Vagina (tissue), 2 donors: ENCODE measurements at regions not wholly inside any gene's neighbourhood (a gene's known extent, or its start where the extent isn't known, plus 50 kb on each side); places are given as distances from the start of the nearest gene placed in this dataset.

Experiments
- CTCF ChIP-seq, 3 experiments: fragments of 450-650 bp in 2 of 3; fragments of 200-600 bp in 1 of 3; sonication (generic) in 1 of 3; IDR thresholded peaks; one replicate each; pipeline ENCODE4 v1.5.1; 2017 to 2019; ENCODE audit warnings: antibody characterized with exemption in 3 of 3, mild to moderate bottlenecking in 2 of 3, moderate library complexity in 2 of 3
- POLR2AphosphoS5 ChIP-seq, 2 donors: sonication (generic); formaldehyde crosslinking; IDR thresholded peaks; one replicate each; pipeline ENCODE4 v1.9.0; 2017; ENCODE audit warnings: antibody characterized with exemption in 2 of 2, mild to moderate bottlenecking in 2 of 2, low read depth in 1 of 2; ENCODE audit not compliant: insufficient read depth in 1 of 2

GRCh38 chr11:96948066-96948465 lies 558.3 kb downstream of the JRKL start:
- TF ChIP-seq CTCF (IDR thresholded peaks at IDR 0.05) (no peak), POLR2AphosphoS5 (IDR thresholded peaks at IDR 0.05; ENCODE audit: insufficient read depth in 1 of 2, low read depth in 1 of 2) (no peak)
